GM23338 (cell line): ENCODE measurements at regions not wholly inside any gene's neighbourhood (a gene's known extent, or its start where the extent isn't known, plus 50 kb on each side); places are given as distances from the start of the nearest gene placed in this dataset.
"Not testable (repeated sequence)": the region's sequence is repeated elsewhere in the genome, so short reads cannot be mapped to it uniquely, and the experiment has no call there.

Experiments used
- ATAC-seq: fragments of 200-7000 bp; cut with Tn5 transposase; 3 replicates; pipeline ENCODE4 v1.9.1; 2020
- DNase-seq: peaks from one replicate; pipeline ENCODE4 v3.0.0-alpha.2; 2015; ENCODE audit warnings: low spot score
- H2AFZ ChIP-seq: fragments of 200-600 bp; sonication (generic); 2 replicates; pipeline ENCODE4 v1.8.0; 2016; ENCODE audit warnings: antibody characterized with exemption, mild to moderate bottlenecking, moderate library complexity
- H3F3A ChIP-seq: fragments of 200-600 bp; sonication (generic); replicated peaks from 2 replicates; pipeline ENCODE4 v1.8.0; 2017; ENCODE audit warnings: antibody characterized with exemption, mixed run types, low read depth
- H3K27ac ChIP-seq: fragments of 200-600 bp; sonication (generic); 2 replicates; pipeline ENCODE4 v1.6.1; 2016; ENCODE audit warnings: low read depth
- H3K27me3 ChIP-seq: fragments of 200-600 bp; sonication (generic); 2 replicates; pipeline ENCODE4 v1.8.0; 2016; ENCODE audit warnings: mild to moderate bottlenecking, mixed run types, moderate library complexity; ENCODE audit not compliant: insufficient read depth
- H3K36me3 ChIP-seq: fragments of 200-600 bp; sonication (generic); 2 replicates; pipeline ENCODE4 v1.8.0; 2016; ENCODE audit warnings: mild to moderate bottlenecking; ENCODE audit not compliant: insufficient read depth
- H3K4me1 ChIP-seq: fragments of 200-600 bp; sonication (generic); 2 replicates; pipeline ENCODE4 v1.8.0; 2016; ENCODE audit warnings: mild to moderate bottlenecking, moderate library complexity; ENCODE audit not compliant: insufficient read depth
- H3K4me2 ChIP-seq: fragments of 200-600 bp; sonication (generic); 2 replicates; pipeline ENCODE4 v1.7.1; 2017; ENCODE audit warnings: mixed run types
- H3K4me3 ChIP-seq: fragments of 200-600 bp; sonication (generic); 2 replicates; pipeline ENCODE4 v1.6.1; 2016; ENCODE audit warnings: mixed run types
- H3K79me2 ChIP-seq: fragments of 200-600 bp; sonication (generic); replicated peaks from 2 replicates; pipeline ENCODE4 v1.8.0; 2017; ENCODE audit warnings: mild to moderate bottlenecking; ENCODE audit not compliant: insufficient read depth
- H3K9me2 ChIP-seq: fragments of 200-600 bp; sonication (generic); 2 replicates; pipeline ENCODE4 v1.8.0; 2017; ENCODE audit not compliant: insufficient read depth
- H4K20me1 ChIP-seq: fragments of 200-600 bp; sonication (generic); replicated peaks from 2 replicates; pipeline ENCODE4 v1.8.0; 2017; ENCODE audit warnings: mild to moderate bottlenecking; ENCODE audit not compliant: insufficient read depth
- H3K27ac Mint-ChIP-seq: 2 replicates; pipeline ENCODE4 v1.8.0; 2020; ENCODE audit warnings: inconsistent platforms, mild to moderate bottlenecking, moderate library complexity, mixed read lengths
- H3K27me3 Mint-ChIP-seq: 3 replicates; pipeline ENCODE4 v1.8.0; 2022; ENCODE audit warnings: low read depth, mild to moderate bottlenecking, moderate library complexity, mixed read lengths, inconsistent platforms; ENCODE audit not compliant: insufficient read depth, poor library complexity
- H3K36me3 Mint-ChIP-seq: 3 replicates; pipeline ENCODE4 v1.8.0; 2021; ENCODE audit warnings: low read depth, mild to moderate bottlenecking, inconsistent platforms, moderate library complexity, mixed read lengths
- H3K4me1 Mint-ChIP-seq: 3 replicates; pipeline ENCODE4 v1.8.0; 2020; ENCODE audit warnings: mild to moderate bottlenecking, inconsistent platforms, mixed read lengths
- H3K4me3 Mint-ChIP-seq: 3 replicates; pipeline ENCODE4 v1.8.0; 2021; ENCODE audit warnings: moderate library complexity, mild to moderate bottlenecking, inconsistent platforms, mixed read lengths
- H3K9me3 Mint-ChIP-seq: 3 replicates; pipeline ENCODE4 v1.8.0; 2020; ENCODE audit warnings: moderate library complexity, mild to moderate bottlenecking, inconsistent platforms, mixed read lengths
- EZH2 ChIP-seq: fragments of 200-600 bp; sonication (generic); IDR thresholded peaks from one replicate; pipeline ENCODE4 v1.8.0; 2017; ENCODE audit warnings: antibody characterized with exemption, mild to moderate bottlenecking, low read depth; ENCODE audit not compliant: unreplicated experiment
- JUNB ChIP-seq: IDR thresholded peaks from one replicate; pipeline ENCODE4 v1.6.1; 2016; ENCODE audit warnings: antibody characterized with exemption; ENCODE audit not compliant: unreplicated experiment
- ZNF331 ChIP-seq: fragments of 250-450 bp; sonication (Bioruptor Pico); IDR thresholded peaks from 2 replicates; pipeline ENCODE4 v1.5.0; 2020; ENCODE audit warnings: low read depth, mild to moderate bottlenecking, moderate library complexity
- TF ChIP-seq, protein P1 (sequence below): fragments of 250-450 bp; sonication (Bioruptor Pico); IDR thresholded peaks from 2 replicates; pipeline ENCODE4 v1.5.0; 2020; ENCODE audit warnings: mild to moderate bottlenecking, moderate library complexity

DNA sequence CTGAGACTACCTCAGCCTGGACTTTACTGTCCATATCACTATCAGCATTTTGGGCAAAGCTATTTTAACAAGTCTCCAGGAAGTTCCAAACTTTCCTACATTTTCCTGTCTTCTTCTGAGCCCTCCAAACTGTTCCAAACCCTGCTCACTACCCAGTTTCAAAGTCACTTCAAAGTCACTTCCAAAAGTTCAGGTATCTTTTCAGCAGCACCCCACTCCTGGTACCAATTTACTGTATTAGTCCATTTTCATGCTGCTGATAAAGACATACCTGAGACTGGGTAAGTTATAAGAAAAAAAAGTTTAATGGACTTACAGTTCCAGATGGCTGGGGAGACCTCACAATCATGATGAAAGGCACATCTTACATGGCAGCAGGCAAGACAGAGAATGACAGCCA lies 127.1 kb downstream of the SUCLA2 start:
- not testable (repeated sequence) for H3K27me3 ChIP-seq, H3K4me1 Mint-ChIP-seq, H3K79me2 ChIP-seq, H3K27me3 Mint-ChIP-seq, ATAC-seq, H3K4me3 Mint-ChIP-seq, H3F3A ChIP-seq, H3K36me3 ChIP-seq, H3K27ac Mint-ChIP-seq, DNase-seq, H3K27ac ChIP-seq, H3K4me1 ChIP-seq, H3K4me2 ChIP-seq, H4K20me1 ChIP-seq, H3K4me3 ChIP-seq, H2AFZ ChIP-seq
- Mint-ChIP-seq H3K36me3 (peaks cover 20% of the 10 kb centered on the region), H3K9me3 (peaks cover 38% of the 10 kb centered on the region)
- peaks cover 12% of the 10 kb centered on the region; the same call in 1 of the 2 replicates for H3K9me2 ChIP-seq

DNA sequence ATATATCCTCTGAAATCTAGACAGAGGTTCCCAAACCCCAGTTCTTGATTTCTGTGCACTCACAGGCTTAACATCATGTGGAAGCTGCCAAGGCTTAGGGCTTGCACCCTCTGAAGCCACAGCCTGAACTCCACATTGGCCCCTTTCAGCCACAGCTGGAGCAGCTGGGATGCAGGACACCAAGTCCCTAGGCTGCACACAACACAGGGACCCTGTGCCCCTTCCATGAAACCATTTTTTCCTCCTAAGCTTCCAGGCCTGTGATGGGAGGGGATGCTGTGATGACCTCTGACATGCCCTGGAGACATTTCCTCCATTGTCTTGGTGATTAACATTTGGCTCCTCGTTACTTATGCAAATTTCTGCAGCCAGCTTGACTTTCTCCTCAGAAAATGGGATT lies 127.8 kb downstream of the SUCLA2 start:
- not testable (repeated sequence) for H3K27me3 Mint-ChIP-seq, H3K4me1 ChIP-seq, H3K4me3 Mint-ChIP-seq, H3K79me2 ChIP-seq, H3K4me1 Mint-ChIP-seq, H2AFZ ChIP-seq, ATAC-seq, H3K4me2 ChIP-seq, DNase-seq, H3K27ac Mint-ChIP-seq, H4K20me1 ChIP-seq, H3F3A ChIP-seq, H3K27me3 ChIP-seq, H3K4me3 ChIP-seq, H3K27ac ChIP-seq, H3K36me3 ChIP-seq
- H3K36me3 Mint-ChIP-seq: peaks cover 20% of the 10 kb centered on the region
- peaks cover 15% of the 10 kb centered on the region; the same call in 1 of the 2 replicates for H3K9me2 ChIP-seq
- H3K9me3 Mint-ChIP-seq: peaks cover 38% of the 10 kb centered on the region

DNA sequence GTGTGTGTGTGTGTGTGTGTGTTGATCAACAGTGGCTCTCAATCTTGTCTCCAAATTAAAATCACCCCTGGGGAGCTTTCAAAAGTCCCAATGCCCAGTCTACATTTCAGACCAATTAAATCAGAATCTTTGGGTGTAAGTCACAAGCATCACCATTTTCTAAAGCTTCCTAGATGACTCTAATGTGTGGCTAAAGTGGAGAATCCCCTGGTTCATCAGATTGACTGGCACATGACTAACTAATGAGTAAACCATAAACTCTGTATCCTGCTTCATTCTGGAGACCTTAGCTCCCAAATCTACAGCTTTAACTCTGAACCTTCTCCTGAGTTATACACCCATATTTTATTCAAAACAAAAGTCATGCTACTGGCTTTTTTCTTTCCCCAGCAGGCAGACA lies 131.3 kb downstream of the SUCLA2 start:
- ATAC-seq: no peak

More for the DNA sequence above, 131.3 kb downstream of the SUCLA2 start:
- Histone ChIP-seq H3K4me2 (no peak overlapping the region), H3K4me3 (no peak overlapping the region), H3K27me3 (no peaks in the 10 kb centered on the region), H3K36me3 (no peaks in the 10 kb centered on the region; the same call in 1 of the 2 replicates), H3F3A (no peaks in the 10 kb centered on the region), H3K9me2 (peaks cover 12% of the 10 kb centered on the region; the same call in 1 of the 2 replicates), H3K79me2 (no peaks in the 10 kb centered on the region), H3K27ac (no peak overlapping the region), H2AFZ (no peak overlapping the region), H4K20me1 (no peaks in the 10 kb centered on the region), H3K4me1 (no peaks in the 10 kb centered on the region)
- TF ChIP-seq ZNF331 (CRISPR knock-in tag): no peak
- no peak for TF ChIP-seq EZH2
- TF ChIP-seq, protein P1, sequence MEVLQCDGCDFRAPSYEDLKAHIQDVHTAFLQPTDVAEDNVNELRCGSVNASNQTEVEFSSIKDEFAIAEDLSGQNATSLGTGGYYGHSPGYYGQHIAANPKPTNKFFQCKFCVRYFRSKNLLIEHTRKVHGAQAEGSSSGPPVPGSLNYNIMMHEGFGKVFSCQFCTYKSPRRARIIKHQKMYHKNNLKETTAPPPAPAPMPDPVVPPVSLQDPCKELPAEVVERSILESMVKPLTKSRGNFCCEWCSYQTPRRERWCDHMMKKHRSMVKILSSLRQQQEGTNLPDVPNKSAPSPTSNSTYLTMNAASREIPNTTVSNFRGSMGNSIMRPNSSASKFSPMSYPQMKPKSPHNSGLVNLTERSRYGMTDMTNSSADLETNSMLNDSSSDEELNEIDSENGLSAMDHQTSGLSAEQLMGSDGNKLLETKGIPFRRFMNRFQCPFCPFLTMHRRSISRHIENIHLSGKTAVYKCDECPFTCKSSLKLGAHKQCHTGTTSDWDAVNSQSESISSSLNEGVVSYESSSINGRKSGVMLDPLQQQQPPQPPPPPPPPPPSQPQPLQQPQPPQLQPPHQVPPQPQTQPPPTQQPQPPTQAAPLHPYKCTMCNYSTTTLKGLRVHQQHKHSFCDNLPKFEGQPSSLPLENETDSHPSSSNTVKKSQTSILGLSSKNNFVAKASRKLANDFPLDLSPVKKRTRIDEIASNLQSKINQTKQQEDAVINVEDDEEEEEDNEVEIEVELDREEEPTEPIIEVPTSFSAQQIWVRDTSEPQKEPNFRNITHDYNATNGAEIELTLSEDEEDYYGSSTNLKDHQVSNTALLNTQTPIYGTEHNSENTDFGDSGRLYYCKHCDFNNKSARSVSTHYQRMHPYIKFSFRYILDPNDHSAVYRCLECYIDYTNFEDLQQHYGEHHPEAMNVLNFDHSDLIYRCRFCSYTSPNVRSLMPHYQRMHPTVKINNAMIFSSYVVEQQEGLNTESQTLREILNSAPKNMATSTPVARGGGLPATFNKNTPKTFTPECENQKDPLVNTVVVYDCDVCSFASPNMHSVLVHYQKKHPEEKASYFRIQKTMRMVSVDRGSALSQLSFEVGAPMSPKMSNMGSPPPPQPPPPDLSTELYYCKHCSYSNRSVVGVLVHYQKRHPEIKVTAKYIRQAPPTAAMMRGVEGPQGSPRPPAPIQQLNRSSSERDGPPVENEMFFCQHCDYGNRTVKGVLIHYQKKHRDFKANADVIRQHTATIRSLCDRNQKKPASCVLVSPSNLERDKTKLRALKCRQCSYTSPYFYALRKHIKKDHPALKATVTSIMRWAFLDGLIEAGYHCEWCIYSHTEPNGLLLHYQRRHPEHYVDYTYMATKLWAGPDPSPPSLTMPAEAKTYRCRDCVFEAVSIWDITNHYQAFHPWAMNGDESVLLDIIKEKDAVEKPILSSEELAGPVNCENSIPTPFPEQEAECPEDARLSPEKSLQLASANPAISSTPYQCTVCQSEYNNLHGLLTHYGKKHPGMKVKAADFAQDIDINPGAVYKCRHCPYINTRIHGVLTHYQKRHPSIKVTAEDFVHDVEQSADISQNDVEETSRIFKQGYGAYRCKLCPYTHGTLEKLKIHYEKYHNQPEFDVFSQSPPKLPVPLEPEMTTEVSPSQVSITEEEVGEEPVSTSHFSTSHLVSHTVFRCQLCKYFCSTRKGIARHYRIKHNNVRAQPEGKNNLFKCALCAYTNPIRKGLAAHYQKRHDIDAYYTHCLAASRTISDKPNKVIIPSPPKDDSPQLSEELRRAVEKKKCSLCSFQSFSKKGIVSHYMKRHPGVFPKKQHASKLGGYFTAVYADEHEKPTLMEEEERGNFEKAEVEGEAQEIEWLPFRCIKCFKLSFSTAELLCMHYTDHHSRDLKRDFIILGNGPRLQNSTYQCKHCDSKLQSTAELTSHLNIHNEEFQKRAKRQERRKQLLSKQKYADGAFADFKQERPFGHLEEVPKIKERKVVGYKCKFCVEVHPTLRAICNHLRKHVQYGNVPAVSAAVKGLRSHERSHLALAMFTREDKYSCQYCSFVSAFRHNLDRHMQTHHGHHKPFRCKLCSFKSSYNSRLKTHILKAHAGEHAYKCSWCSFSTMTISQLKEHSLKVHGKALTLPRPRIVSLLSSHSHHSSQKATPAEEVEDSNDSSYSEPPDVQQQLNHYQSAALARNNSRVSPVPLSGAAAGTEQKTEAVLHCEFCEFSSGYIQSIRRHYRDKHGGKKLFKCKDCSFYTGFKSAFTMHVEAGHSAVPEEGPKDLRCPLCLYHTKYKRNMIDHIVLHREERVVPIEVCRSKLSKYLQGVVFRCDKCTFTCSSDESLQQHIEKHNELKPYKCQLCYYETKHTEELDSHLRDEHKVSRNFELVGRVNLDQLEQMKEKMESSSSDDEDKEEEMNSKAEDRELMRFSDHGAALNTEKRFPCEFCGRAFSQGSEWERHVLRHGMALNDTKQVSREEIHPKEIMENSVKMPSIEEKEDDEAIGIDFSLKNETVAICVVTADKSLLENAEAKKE (CRISPR knock-in tag): no peak
- TF ChIP-seq JUNB: no peak
- DNase-seq: no peak
- Mint-ChIP-seq H3K27ac (no peak overlapping the region), H3K4me3 (no peak overlapping the region), H3K36me3 (peaks cover 20% of the 10 kb centered on the region), H3K27me3 (peaks cover 1% of the 10 kb centered on the region), H3K9me3 (peaks cover 31% of the 10 kb centered on the region), H3K4me1 (no peaks in the 10 kb centered on the region)
